HG03442 (cell line): ENCODE measurements at regions not wholly inside any gene's neighbourhood (a gene's known extent, or its start where the extent isn't known, plus 50 kb on each side); places are given as distances from the start of the nearest gene placed in this dataset.

Experiments
- ATAC-seq: cut with Tn5 transposase; IDR thresholded peaks from one replicate; pipeline ENCODE4 v1.9.1; 2021; ENCODE audit warnings: mild to moderate bottlenecking, moderate library complexity; ENCODE audit not compliant: unreplicated experiment

GRCh38 chr1:30033256-30034104 lies 689.9 kb downstream of the MATN1 start:
- no peak for ATAC-seq

GRCh38 chr1:30032302-30032701 lies 691.1 kb downstream of the MATN1 start:
- no peak for ATAC-seq

GRCh38 chr1:30029677-30030076 lies 693.7 kb downstream of the MATN1 start:
- no peak for ATAC-seq

- ATAC-seq: no peak
Measured at GRCh38 chr1:30028939-30029338, 694.4 kb downstream of the MATN1 start.

GRCh38 chr1:30028283-30028682 lies 695.1 kb downstream of the MATN1 start:
- no peak for ATAC-seq

GRCh38 chr1:30027247-30027646 lies 696.1 kb downstream of the MATN1 start:
- ATAC-seq: no peak

- ATAC-seq: no peak
Measured at GRCh38 chr1:30024411-30025195, 698.8 kb downstream of the MATN1 start.

GRCh38 chr1:30023339-30024022 lies 699.9 kb downstream of the MATN1 start:
- ATAC-seq: no peak

- no peak for ATAC-seq
Measured at GRCh38 chr1:30014031-30014430, 709.4 kb downstream of the MATN1 start.

- ATAC-seq: no peak
Measured at GRCh38 chr1:30012455-30013440, 710.6 kb downstream of the MATN1 start.

GRCh38 chr1:30011970-30012369 lies 711.4 kb downstream of the MATN1 start:
- ATAC-seq: no peak

GRCh38 chr1:30010506-30011106 lies 712.8 kb downstream of the MATN1 start:
- ATAC-seq: no peak

- no peak for ATAC-seq
Measured at GRCh38 chr1:30009720-30010119, 713.7 kb downstream of the MATN1 start.

- ATAC-seq: no peak
Measured at GRCh38 chr1:30008998-30009657, 714.3 kb downstream of the MATN1 start.

- ATAC-seq: no peak
Measured at GRCh38 chr1:30008372-30008997, 714.9 kb downstream of the MATN1 start.

- ATAC-seq: no peak
Measured at GRCh38 chr1:30005972-30006619, 717.3 kb downstream of the MATN1 start.

GRCh38 chr1:30001732-30002039 lies 721.7 kb downstream of the MATN1 start:
- ATAC-seq: no peak

GRCh38 chr1:30001011-30001731 lies 722.2 kb downstream of the MATN1 start:
- ATAC-seq: no peak
